Thyroid gland (tissue), 4 donors: ENCODE measurements at regions not wholly inside any gene's neighbourhood (a gene's known extent, or its start where the extent isn't known, plus 50 kb on each side); places are given as distances from the start of the nearest gene placed in this dataset.

Experiments
- DNase-seq, 2 donors: peaks; one replicate each; pipeline ENCODE4 v3.0.0-alpha.2; 2019
- H3K27ac ChIP-seq, 3 donors: fragments of 200-600 bp; sonication (generic); 1 replicate in 2 of 3; 2 replicates in 1 of 3; pipeline ENCODE4 v1.5.1; 2016 to 2019; ENCODE audit warnings: mild to moderate bottlenecking in 1 of 3, moderate library complexity in 1 of 3
- H3K27me3 ChIP-seq: fragments of 200-600 bp; sonication (generic); one replicate; pipeline ENCODE4 v1.5.1; 2019
- H3K36me3 ChIP-seq, 2 donors: fragments of 200-600 bp; sonication (generic); one replicate each; pipeline ENCODE4 v1.5.1; 2016 to 2019
- H3K4me1 ChIP-seq, 2 donors: fragments of 200-600 bp; sonication (generic); one replicate each; pipeline ENCODE4 v1.5.1; 2017 to 2019
- H3K4me3 ChIP-seq, 3 donors: fragments of 200-600 bp; sonication (generic); replicated peaks in 1 of 3; 1 replicate in 2 of 3; 2 replicates in 1 of 3; pipeline ENCODE4 v1.5.1; 2016; ENCODE audit warnings: mild to moderate bottlenecking in 1 of 3
- H3K9me3 ChIP-seq: fragments of 200-600 bp; sonication (generic); one replicate; pipeline ENCODE4 v1.5.1; 2017
- CTCF ChIP-seq, 6 experiments: fragments of 200-600 bp in 3 of 6; fragments of 450-650 bp in 3 of 6; sonication (generic) in 3 of 6; IDR thresholded peaks; one replicate each; pipeline ENCODE4 v1.5.1; 2016 to 2019; ENCODE audit warnings: antibody characterized with exemption in 6 of 6, mild to moderate bottlenecking in 2 of 6, inconsistent platforms in 1 of 6, moderate library complexity in 1 of 6
- POLR2A ChIP-seq, 2 donors: fragments of 450-650 bp; IDR thresholded peaks; one replicate each; pipeline ENCODE4 v1.6.1; 2017; ENCODE audit warnings: antibody characterized with exemption in 2 of 2, mild to moderate bottlenecking in 2 of 2, moderate library complexity in 1 of 2
- WGBS, 2 donors: methylation state at CpG; one replicate each; pipeline ENCODE4 v1.1.5; 2017; 5-methylcytosine and 5-hydroxymethylcytosine counted together
- intact Hi-C: fragments of 100-400 bp; cut with DNase I; formaldehyde crosslinking; loops from one replicate; pipeline ENCODE4 v1.15.1; 2023

DNA sequence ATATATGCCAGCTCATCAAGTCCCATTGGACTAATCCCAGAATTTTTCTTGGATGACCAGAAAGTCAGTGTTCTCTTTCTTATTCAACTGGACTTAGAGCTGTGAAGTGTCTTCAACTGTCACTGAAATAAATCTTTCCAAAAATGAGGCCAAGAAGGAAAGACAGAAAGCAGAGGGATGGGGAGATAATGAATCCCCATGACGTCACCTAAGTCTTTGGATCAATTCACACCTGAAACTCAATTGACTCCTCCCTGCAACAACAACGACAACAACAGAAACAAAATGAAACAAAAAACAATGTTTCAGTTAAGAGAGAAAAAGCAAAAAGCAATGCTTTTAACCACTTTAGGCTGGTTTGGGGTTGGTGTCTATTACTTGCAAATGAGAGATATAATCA lies 91.2 kb downstream of the OXGR1 start:
- no peak for TF ChIP-seq POLR2A (IDR thresholded peaks at IDR 0.05)
- no peak for TF ChIP-seq CTCF (IDR thresholded peaks at IDR 0.05)
- H3K4me1 ChIP-seq, result peaks cover 6 to 18% of the 10 kb centered on the region in 2 donors
- intact Hi-C loops, result no loop called here

DNA sequence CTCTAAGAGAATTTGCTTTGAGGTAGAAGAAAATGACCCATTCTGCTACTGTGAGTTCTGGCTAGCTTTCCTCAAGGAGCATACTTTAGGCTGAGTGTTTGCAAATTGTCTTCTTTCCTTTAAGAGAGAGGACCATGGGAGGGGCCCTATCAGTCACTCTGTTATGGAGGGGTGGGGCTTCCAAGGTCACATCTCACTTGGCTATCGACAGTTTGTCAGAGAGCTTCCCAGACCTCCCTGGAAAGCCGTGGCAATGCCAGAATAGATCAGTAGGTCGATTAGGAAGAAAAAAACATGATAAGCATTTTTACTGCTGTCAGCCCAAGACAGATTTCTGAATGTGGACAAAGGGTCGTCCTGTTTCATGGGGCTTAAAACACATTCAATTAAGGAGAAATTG lies 93.3 kb downstream of the OXGR1 start:
- Histone ChIP-seq H3K4me1 (peaks cover 6 to 18% of the 10 kb centered on the region in 2 donors), H3K27me3 (no peaks in the 10 kb centered on the region), H3K27ac (no peak overlapping the region), H3K9me3 (no peaks in the 10 kb centered on the region), H3K36me3 (no peaks in the 10 kb centered on the region), H3K4me3 (no peak overlapping the region)
- intact Hi-C loops, result no loop called here
- TF ChIP-seq CTCF (IDR thresholded peaks at IDR 0.05) (no peak), POLR2A (IDR thresholded peaks at IDR 0.05) (no peak)
- no peak for DNase-seq
- WGBS, 2 donors, result 17 to 20% methylated on average over 4 of the region's 4 CpGs

More for the DNA sequence above, 91.2 kb downstream of the OXGR1 start:
- Histone ChIP-seq H3K27ac (no peak overlapping the region), H3K36me3 (no peaks in the 10 kb centered on the region), H3K4me3 (no peak overlapping the region), H3K9me3 (no peaks in the 10 kb centered on the region), H3K27me3 (no peaks in the 10 kb centered on the region)
- WGBS, 2 donors, result 83 to 93% methylated on average over 2 of the region's 2 CpGs
- no peak for DNase-seq

- Histone ChIP-seq H3K27me3 (no peaks in the 10 kb centered on the region), H3K4me3 (no peak overlapping the region), H3K9me3 (no peaks in the 10 kb centered on the region), H3K36me3 (no peaks in the 10 kb centered on the region), H3K4me1 (peaks cover 6 to 18% of the 10 kb centered on the region in 2 donors), H3K27ac (no peak overlapping the region)
- intact Hi-C loops, result no loop called here
- no peak for DNase-seq
- no peak for TF ChIP-seq CTCF (IDR thresholded peaks at IDR 0.05)
- no peak for TF ChIP-seq POLR2A (IDR thresholded peaks at IDR 0.05)
Measured at GRCh38 chr13:96899946-96900345, 94.3 kb downstream of the OXGR1 start.

- 47 to 53% methylated on average over 6 of the region's 6 CpGs for WGBS, 2 donors
- Histone ChIP-seq H3K27me3 (no peaks in the 10 kb centered on the region), H3K9me3 (no peaks in the 10 kb centered on the region), H3K4me3 (no peak overlapping the region), H3K36me3 (no peaks in the 10 kb centered on the region), H3K4me1 (peaks cover 6 to 18% of the 10 kb centered on the region in 2 donors), H3K27ac (no peak overlapping the region)
- no peak for DNase-seq
- intact Hi-C loops, result no loop called here
- no peak for TF ChIP-seq CTCF (IDR thresholded peaks at IDR 0.05)
- TF ChIP-seq POLR2A (IDR thresholded peaks at IDR 0.05), result no peak
Measured at GRCh38 chr13:96898646-96899254, 95.5 kb downstream of the OXGR1 start.

DNA sequence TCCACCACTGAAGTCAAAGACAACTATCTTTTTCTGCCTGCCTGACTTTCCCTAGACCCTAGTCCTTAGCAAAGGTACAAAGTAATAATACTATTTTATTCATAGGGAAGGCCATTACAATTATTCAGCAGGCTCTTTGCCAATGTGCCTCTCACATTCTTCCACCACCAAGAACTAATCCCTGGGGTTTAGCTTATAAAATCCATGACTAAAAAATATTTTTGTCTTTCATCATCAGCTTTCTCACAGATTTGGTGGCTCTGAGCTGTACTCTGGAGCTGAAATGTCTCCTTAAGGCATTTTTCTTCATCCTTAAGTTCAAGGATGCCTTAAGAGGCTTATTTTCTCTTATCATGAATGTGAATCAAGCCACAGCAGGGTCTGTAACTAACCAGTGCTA lies 96.1 kb downstream of the OXGR1 start:
- H3K9me3 ChIP-seq, result no peaks in the 10 kb centered on the region
- H3K27ac ChIP-seq, result no peak overlapping the region
- intact Hi-C loops, result no loop called here
- no peak overlapping the region for H3K4me3 ChIP-seq
- H3K4me1 ChIP-seq, result peaks cover 6 to 18% of the 10 kb centered on the region in 2 donors
- no peaks in the 10 kb centered on the region for H3K36me3 ChIP-seq
- no peak for DNase-seq
- no peaks in the 10 kb centered on the region for H3K27me3 ChIP-seq
- TF ChIP-seq POLR2A (IDR thresholded peaks at IDR 0.05) (no peak), CTCF (IDR thresholded peaks at IDR 0.05) (no peak)
